ENCODE measurements at regions not wholly inside any gene's neighbourhood (a gene's known extent, or its start where the extent isn't known, plus 50 kb on each side); places are given as distances from the start of the nearest gene placed in this dataset. TPM values are rescaled to one million over a fixed set of nuclear protein-coding genes. Genes with fewer than 3 reads are reported as not detected.

Small RNA genes in the stretch of these regions (small RNA-seq; reads per million reads assigned to genes)
- gene AL357080.1: not detected
- gene MIR3668: not detected
- gene MIR4465: not detected
- not detected for gene RN7SKP106
- gene RNA5SP220: not detected

All from Karpas-422 (cell line).